GM18520 (cell line): ENCODE measurements at regions not wholly inside any gene's neighbourhood (a gene's known extent, or its start where the extent isn't known, plus 50 kb on each side); places are given as distances from the start of the nearest gene placed in this dataset.
"Not testable (repeated sequence)": the region's sequence is repeated elsewhere in the genome, so short reads cannot be mapped to it uniquely, and the experiment has no call there.

Experiments used
- ATAC-seq: cut with Tn5 transposase; IDR thresholded peaks from one replicate; pipeline ENCODE4 v1.9.1; 2021; ENCODE audit not compliant: unreplicated experiment

GRCh38 chr1:55311979-55312378, 96.8 kb upstream of the USP24 start:
- ATAC-seq = no peak

GRCh38 chr1:55311057-55311641, 96.0 kb upstream of the USP24 start:
- ATAC-seq = no peak

- no peak for ATAC-seq
These were observed 95.4 kb upstream of the USP24 start for GRCh38 chr1:55310505-55310971.

- ATAC-seq = no peak
These were observed 94.8 kb upstream of the USP24 start for GRCh38 chr1:55309786-55310504.

- no peak for ATAC-seq
These were observed 93.9 kb upstream of the USP24 start for GRCh38 chr1:55309053-55309452.

- peak; percentile 53 for ATAC-seq
These were observed 90.6 kb upstream of the USP24 start for GRCh38 chr1:55305735-55306134.

GRCh38 chr1:55304229-55304740, 89.1 kb upstream of the USP24 start:
- no peak for ATAC-seq

- no peak for ATAC-seq
These were observed 87.8 kb upstream of the USP24 start for GRCh38 chr1:55302972-55303371.

- ATAC-seq = no peak
These were observed 86.7 kb upstream of the USP24 start for GRCh38 chr1:55301912-55302311.

GRCh38 chr1:55300975-55301374, 85.8 kb upstream of the USP24 start:
- no peak for ATAC-seq

- no peak for ATAC-seq
These were observed 83.2 kb upstream of the USP24 start for GRCh38 chr1:55298167-55298894.

GRCh38 chr1:55296247-55296646, 81.1 kb upstream of the USP24 start:
- not testable (repeated sequence) for ATAC-seq

GRCh38 chr1:55289614-55290013, 74.5 kb upstream of the USP24 start:
- ATAC-seq = no peak

GRCh38 chr1:55289042-55289441, 73.9 kb upstream of the USP24 start:
- no peak for ATAC-seq

- peak; percentile 78 for ATAC-seq
These were observed 73.1 kb upstream of the USP24 start for GRCh38 chr1:55288245-55288644.

GRCh38 chr1:55287723-55288122, 72.6 kb upstream of the USP24 start:
- peak; percentile 23 for ATAC-seq

- ATAC-seq = no peak
These were observed 71.9 kb upstream of the USP24 start for GRCh38 chr1:55286856-55287602.

GRCh38 chr1:55285834-55286233, 70.7 kb upstream of the USP24 start:
- ATAC-seq = no peak

- no peak for ATAC-seq
These were observed 69.7 kb upstream of the USP24 start for GRCh38 chr1:55284856-55285255.

- ATAC-seq = no peak
These were observed 66.9 kb upstream of the USP24 start for GRCh38 chr1:55282058-55282457.

GRCh38 chr1:55280731-55281130, 65.6 kb upstream of the USP24 start:
- ATAC-seq = no peak
